BLaER1 treated with 17β-estradiol and CSF1 and Interleukin-3, amounts not matched to agents 10 nM and 100 nM (cell line): ENCODE measurements at regions not wholly inside any gene's neighbourhood (a gene's known extent, or its start where the extent isn't known, plus 50 kb on each side); places are given as distances from the start of the nearest gene placed in this dataset.

ENCODE experiments used
- H3K27ac ChIP-seq, 11 experiments: shearing (Covaris generic); formaldehyde crosslinking; 2 replicates each; pipeline ENCODE4 v1.8.1; 2022
- H3K27me3 ChIP-seq, 11 experiments: shearing (Covaris generic); formaldehyde crosslinking; 2 replicates each; pipeline ENCODE4 v1.8.1; 2022
- H3K36me3 ChIP-seq, 11 experiments: shearing (Covaris generic); formaldehyde crosslinking; 2 replicates each; pipeline ENCODE4 v1.8.1; 2022
- H3K4me1 ChIP-seq, 10 experiments: shearing (Covaris generic); formaldehyde crosslinking; 2 replicates each; pipeline ENCODE4 v1.8.1; 2022
- H3K4me2 ChIP-seq, 11 experiments: shearing (Covaris generic); formaldehyde crosslinking; 2 replicates each; pipeline ENCODE4 v1.8.1; 2022
- H3K4me3 ChIP-seq, 10 experiments: shearing (Covaris generic); formaldehyde crosslinking; 2 replicates each; pipeline ENCODE4 v1.8.1; 2022
- H3K9ac ChIP-seq, 11 experiments: shearing (Covaris generic); formaldehyde crosslinking; 2 replicates each; pipeline ENCODE4 v1.8.1; 2022
- H3K9me3 ChIP-seq, 11 experiments: shearing (Covaris generic); formaldehyde crosslinking; replicated peaks in 1 of 11; 2 replicates each; pipeline ENCODE4 v1.8.1; 2022
- H4K20me1 ChIP-seq, 11 experiments: shearing (Covaris generic); formaldehyde crosslinking; 2 replicates each; pipeline ENCODE4 v1.8.1; 2022
- Cebpa-rat ChIP-seq, 11 experiments: shearing (Covaris generic); IDR thresholded peaks; 2 replicates each; pipeline ENCODE4 v1.8.1; 2022

DNA sequence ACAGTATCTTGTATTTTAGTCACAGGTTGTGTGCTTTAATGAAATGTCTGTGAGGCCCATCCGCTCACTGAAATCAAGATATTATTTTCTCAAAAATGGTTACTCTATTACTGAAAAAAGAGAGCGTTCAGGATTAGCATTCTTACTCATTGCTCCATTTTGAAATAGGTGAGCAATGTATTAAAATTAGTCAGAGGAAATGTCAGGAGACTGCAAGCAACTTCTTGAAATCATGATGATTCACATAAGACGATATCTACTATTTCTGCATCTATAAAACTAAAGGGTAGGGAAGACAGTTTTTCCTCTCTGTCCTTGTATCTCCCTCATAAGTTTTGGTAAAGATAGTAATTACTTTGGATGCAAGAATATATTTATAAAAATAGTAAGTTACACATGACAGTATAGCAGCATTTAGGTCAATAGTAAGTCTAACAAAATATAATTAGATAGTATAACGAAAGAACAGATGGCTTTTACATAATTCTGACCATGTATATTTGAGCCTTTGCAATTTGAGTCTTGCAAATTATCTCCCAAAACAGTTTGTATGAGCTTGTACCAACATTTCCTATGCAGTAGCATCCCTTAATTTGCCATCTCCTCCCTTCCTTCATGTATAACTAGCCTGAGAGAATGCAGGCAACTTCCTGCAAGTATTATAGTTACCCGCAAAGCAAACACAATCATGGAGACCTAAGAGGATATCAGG lies 937.8 kb downstream of the PCDH7 start:
- no peak overlapping the region for H3K4me2 ChIP-seq
- H3K27ac ChIP-seq = no peak overlapping the region
- H3K9me3 ChIP-seq = no peaks in the 10 kb centered on the region
- no peaks in the 10 kb centered on the region for H3K27me3 ChIP-seq
- H3K36me3 ChIP-seq = no peaks in the 10 kb centered on the region
- H3K4me3 ChIP-seq = no peak overlapping the region
- H3K4me1 ChIP-seq = no peaks in the 10 kb centered on the region
- no peak overlapping the region for H3K9ac ChIP-seq
- no peaks in the 10 kb centered on the region for H4K20me1 ChIP-seq
- no peak for TF ChIP-seq Cebpa-rat (IDR thresholded peaks at IDR 0.05)

DNA sequence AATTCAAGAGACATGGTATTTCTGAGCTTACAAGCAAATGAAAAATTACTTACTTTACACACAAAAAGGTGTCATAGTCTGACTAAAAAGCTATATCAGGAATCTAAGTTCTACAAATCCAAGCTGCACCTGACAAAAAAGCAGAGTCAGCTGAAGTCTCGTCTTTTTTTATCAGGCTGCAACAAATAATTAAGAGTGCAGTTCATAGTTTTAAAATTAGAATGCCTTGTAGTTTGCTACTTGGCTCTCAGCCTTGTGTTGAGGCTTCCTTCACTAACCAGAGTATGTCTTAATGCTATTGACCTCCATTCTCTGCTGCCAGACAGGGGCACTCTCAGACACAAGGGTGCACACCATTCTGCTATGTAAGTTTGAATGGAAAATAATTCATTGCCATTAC lies 940.7 kb downstream of the PCDH7 start:
- H3K9ac ChIP-seq = no peak overlapping the region
- no peaks in the 10 kb centered on the region for H3K27me3 ChIP-seq
- no peak overlapping the region for H3K27ac ChIP-seq
- no peaks in the 10 kb centered on the region for H4K20me1 ChIP-seq
- no peak for TF ChIP-seq Cebpa-rat (IDR thresholded peaks at IDR 0.05)
- no peaks in the 10 kb centered on the region for H3K36me3 ChIP-seq
- no peaks in the 10 kb centered on the region for H3K9me3 ChIP-seq
- no peak overlapping the region for H3K4me3 ChIP-seq
- no peaks in the 10 kb centered on the region for H3K4me1 ChIP-seq
- H3K4me2 ChIP-seq = no peak overlapping the region

DNA sequence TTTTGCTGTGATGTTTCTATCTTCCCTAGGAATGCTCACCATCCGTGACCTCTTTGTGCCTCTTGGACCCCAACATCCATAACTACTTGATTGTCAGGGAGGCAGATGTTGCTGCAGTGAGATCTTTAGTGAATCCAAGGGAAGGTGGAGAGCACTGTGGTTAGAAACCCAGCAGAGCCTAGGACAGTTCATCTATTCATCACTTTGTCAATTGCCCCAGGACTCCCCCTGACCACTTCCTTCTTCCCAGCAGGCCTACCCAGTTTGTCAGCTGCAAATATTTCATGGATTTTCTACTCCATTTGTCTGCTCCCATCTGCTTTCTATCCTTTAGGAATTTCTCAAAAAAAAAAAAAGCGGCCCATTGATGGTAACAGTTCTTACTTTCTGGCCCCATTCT lies 942.8 kb downstream of the PCDH7 start:
- Histone ChIP-seq H3K4me3 (no peak overlapping the region), H3K4me1 (no peaks in the 10 kb centered on the region), H4K20me1 (no peaks in the 10 kb centered on the region), H3K9ac (no peak overlapping the region), H3K4me2 (no peak overlapping the region), H3K27me3 (no peaks in the 10 kb centered on the region), H3K9me3 (no peaks in the 10 kb centered on the region), H3K27ac (no peak overlapping the region), H3K36me3 (no peaks in the 10 kb centered on the region)
- TF ChIP-seq Cebpa-rat (IDR thresholded peaks at IDR 0.05) = no peak

DNA sequence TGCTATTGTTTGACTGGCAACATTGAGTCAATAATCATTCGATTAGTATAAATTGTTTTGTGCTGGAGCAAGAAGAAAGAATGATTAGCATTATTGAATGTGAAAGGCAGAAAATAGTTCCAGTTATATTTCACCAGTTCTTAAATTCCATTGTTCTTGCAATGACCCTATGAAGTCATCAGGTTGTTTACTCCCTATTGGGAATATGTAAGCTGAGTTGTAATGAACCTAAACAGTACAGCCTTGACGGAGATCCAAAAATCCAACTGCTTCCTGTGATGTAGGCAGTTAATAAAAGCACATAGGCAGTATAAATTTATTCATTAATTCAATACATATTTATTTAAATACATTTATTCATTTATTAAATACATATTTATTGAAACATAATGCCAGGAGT lies 947.5 kb downstream of the PCDH7 start:
- TF ChIP-seq Cebpa-rat (IDR thresholded peaks at IDR 0.05) = no peak
- H4K20me1 ChIP-seq = no peaks in the 10 kb centered on the region; a peak in 1 of 22 replicates

DNA sequence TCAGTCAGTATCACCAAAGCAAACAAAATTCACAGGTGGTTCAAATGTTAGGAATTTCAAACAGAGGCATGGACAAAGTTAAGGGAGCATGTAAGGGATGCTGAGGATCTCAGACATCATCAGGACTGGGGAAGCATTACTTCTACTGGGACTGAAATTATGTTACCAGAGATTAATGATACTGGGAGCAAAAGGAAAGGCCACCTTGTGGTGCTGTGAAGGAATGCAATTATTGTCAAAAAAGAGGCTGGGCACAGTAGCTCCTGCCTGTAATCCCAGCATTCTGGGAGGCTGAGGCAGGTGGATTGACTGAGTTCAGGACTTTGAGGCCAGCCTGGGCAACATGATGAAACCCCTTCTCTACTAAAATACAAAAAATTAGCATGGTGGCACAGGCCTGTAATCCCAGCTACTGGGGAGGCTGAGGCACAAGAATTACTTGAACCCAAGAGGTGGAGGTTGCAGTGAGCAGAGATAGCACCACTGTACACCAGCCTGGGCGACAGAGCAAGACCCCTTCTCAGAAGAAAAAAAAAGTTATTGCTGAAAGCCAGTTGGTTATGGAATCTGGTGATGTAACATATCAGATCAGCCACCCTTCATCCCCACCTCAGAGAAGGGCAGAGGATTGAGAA lies 954.3 kb downstream of the PCDH7 start:
- Histone ChIP-seq H3K4me3 (no peak overlapping the region), H3K27ac (no peak overlapping the region), H3K4me2 (no peak overlapping the region), H3K27me3 (no peaks in the 10 kb centered on the region), H3K9ac (no peak overlapping the region), H3K9me3 (no peaks in the 10 kb centered on the region), H4K20me1 (no peaks in the 10 kb centered on the region; a peak in 1 of 22 replicates), H3K4me1 (no peaks in the 10 kb centered on the region), H3K36me3 (no peaks in the 10 kb centered on the region)
- no peak for TF ChIP-seq Cebpa-rat (IDR thresholded peaks at IDR 0.05)

More for the DNA sequence above, 947.5 kb downstream of the PCDH7 start:
- Histone ChIP-seq H3K4me2 (no peak overlapping the region), H3K9ac (no peak overlapping the region), H3K36me3 (no peaks in the 10 kb centered on the region), H3K4me3 (no peak overlapping the region), H3K9me3 (no peaks in the 10 kb centered on the region), H3K27me3 (no peaks in the 10 kb centered on the region), H3K27ac (no peak overlapping the region), H3K4me1 (no peaks in the 10 kb centered on the region)

DNA sequence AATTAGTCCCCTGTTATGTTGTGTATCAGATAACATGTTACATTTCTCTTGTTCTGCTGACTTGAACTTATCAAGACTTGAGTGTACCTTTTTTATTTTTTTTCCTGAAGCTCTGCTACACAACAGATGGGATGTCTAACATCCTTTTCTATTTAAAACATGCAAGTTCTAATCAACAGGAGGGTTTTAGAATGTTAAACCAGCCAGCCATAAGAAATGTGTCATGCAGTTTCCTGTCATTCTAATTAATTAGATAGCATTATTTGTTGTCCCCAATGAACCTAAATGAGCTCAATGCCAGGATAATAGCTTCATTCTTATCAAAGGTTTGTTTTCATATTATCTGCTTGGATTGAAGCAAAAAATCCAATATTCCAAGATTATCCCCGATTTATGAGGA lies 958.2 kb downstream of the PCDH7 start:
- no peaks in the 10 kb centered on the region for H3K36me3 ChIP-seq

DNA sequence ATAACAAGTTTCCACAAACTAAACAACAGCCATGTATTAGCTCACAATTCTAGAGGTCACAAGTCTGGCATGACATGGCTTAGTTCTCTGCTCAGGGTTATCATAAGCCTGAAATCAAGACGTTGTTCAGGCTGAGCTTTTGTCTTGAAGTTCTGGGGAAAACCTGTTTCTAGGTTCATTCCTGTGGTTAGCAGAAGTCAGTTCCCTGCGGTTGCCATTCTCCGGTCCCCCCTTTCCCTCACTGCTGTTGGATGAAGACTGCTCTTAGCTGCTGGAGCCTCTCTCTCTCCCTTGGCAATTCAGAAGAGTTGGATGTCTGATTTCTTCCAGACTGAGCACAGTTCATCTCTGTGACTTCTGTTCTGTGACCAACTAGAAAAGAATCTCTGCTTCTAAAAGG lies 962.6 kb downstream of the PCDH7 start:
- Histone ChIP-seq H3K9ac (no peak overlapping the region), H3K4me2 (no peak overlapping the region), H3K4me1 (no peaks in the 10 kb centered on the region), H3K36me3 (no peaks in the 10 kb centered on the region), H4K20me1 (no peaks in the 10 kb centered on the region), H3K9me3 (no peaks in the 10 kb centered on the region), H3K27me3 (no peaks in the 10 kb centered on the region), H3K4me3 (no peak overlapping the region), H3K27ac (no peak overlapping the region)
- TF ChIP-seq Cebpa-rat (IDR thresholded peaks at IDR 0.05) = no peak

More for the DNA sequence above, 958.2 kb downstream of the PCDH7 start:
- no peak for TF ChIP-seq Cebpa-rat (IDR thresholded peaks at IDR 0.05)
- no peaks in the 10 kb centered on the region for H3K9me3 ChIP-seq
- H4K20me1 ChIP-seq = no peaks in the 10 kb centered on the region
- no peak overlapping the region for H3K4me2 ChIP-seq
- H3K27me3 ChIP-seq = no peaks in the 10 kb centered on the region
- H3K4me1 ChIP-seq = no peaks in the 10 kb centered on the region
- H3K9ac ChIP-seq = no peak overlapping the region
- no peak overlapping the region for H3K27ac ChIP-seq
- H3K4me3 ChIP-seq = no peak overlapping the region

DNA sequence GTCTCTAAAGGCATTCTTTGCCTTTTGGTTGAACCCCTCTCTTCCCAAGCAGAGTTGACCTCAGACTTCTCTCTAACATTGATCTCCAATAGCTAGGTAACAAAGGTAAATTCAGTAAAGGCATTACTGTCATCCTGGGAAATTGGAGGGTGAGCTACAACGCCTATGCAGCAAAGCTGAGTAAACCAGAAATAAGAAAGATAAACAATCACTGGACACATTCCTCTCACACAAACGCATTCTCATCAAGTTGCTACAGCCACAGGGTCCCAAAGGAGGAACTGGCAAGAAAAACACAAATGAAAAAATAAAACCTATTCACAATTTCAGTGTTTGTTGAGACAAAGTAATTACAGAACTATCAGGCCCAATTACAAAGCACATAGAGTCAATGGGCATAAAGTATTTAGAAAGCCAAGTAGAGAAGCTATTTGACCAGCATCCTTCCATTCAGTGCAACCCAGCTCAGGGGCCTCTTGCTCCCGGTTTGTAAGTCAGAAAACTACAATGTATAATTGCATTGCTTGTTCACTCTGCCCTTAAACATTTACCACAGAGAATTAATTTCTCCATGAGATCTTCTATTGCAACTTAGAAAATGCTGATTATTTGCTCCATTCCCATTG lies 967.7 kb downstream of the PCDH7 start:
- no peak for TF ChIP-seq Cebpa-rat (IDR thresholded peaks at IDR 0.05)
- Histone ChIP-seq H3K4me2 (no peak overlapping the region), H4K20me1 (no peaks in the 10 kb centered on the region), H3K27me3 (no peaks in the 10 kb centered on the region), H3K4me3 (no peak overlapping the region), H3K27ac (no peak overlapping the region), H3K4me1 (no peaks in the 10 kb centered on the region), H3K36me3 (no peaks in the 10 kb centered on the region), H3K9me3 (no peaks in the 10 kb centered on the region), H3K9ac (no peak overlapping the region)

DNA sequence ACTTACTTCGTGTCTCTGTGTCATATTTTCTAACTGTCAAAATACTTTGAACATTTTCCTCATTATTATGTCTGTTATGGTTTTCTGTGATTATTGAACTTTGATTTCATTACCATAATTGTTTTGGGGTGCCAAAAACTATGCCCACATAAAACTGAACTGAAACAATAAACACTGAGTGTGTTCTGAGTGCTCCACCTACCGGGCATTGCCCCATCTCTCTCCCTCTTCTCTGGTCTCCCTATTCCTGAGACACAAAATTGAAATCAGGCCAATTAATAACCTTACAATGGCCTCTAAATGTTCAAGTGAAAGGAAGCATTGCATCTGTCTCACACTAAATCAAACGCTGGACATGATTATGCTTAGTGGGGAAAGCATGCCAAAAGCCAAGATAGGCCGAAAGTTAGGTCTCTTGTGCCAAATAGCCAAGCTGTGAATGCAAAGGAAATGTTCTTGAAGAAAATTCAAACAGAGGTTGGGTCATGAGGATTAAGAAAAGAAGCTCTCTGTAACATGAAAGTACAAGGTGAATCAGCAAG lies 972.3 kb downstream of the PCDH7 start:
- no peak overlapping the region for H3K27ac ChIP-seq
- H4K20me1 ChIP-seq = no peaks in the 10 kb centered on the region
- no peaks in the 10 kb centered on the region for H3K27me3 ChIP-seq
- no peaks in the 10 kb centered on the region for H3K9me3 ChIP-seq
- no peak overlapping the region for H3K4me3 ChIP-seq
- H3K4me1 ChIP-seq = no peaks in the 10 kb centered on the region
- no peaks in the 10 kb centered on the region for H3K36me3 ChIP-seq
- H3K4me2 ChIP-seq = no peak overlapping the region
- TF ChIP-seq Cebpa-rat (IDR thresholded peaks at IDR 0.05) = no peak
- H3K9ac ChIP-seq = no peak overlapping the region
